Iris pigment epithelial cell (primary cell): ENCODE measurements at regions not wholly inside any gene's neighbourhood (a gene's known extent, or its start where the extent isn't known, plus 50 kb on each side); places are given as distances from the start of the nearest gene placed in this dataset.
"Not testable (repeated sequence)": the region's sequence is repeated elsewhere in the genome, so short reads cannot be mapped to it uniquely, and the experiment has no call there.

Experiments used
- DNase-seq: peaks from one replicate; pipeline ENCODE4 v3.0.0-alpha.2; 2011; ENCODE audit warnings: low read depth

DNA sequence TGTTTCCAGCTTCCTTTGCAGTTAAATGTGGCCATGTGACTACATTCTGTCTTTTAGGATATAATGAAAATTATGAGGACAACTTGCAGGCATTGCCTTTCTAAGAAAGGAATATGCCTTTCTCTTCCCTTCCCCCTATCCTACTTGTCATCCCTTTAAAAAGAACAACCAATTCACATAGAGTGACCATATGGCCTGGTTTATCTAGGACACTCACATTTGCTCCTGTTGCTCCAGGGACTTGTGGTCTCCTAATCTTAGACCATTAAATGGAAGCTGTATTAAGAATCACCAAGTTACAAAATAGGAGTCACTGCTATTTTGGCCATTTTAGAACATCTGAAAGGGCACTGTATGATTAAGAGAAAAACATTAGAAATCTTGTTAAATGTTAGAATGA lies 520.3 kb downstream of the DTWD2 start:
- DNase-seq = no peak

GRCh38 chr5:118467103-118467502 lies 521.2 kb downstream of the DTWD2 start:
- DNase-seq = no peak

GRCh38 chr5:118466418-118466817 lies 521.9 kb downstream of the DTWD2 start:
- DNase-seq = no peak

DNA sequence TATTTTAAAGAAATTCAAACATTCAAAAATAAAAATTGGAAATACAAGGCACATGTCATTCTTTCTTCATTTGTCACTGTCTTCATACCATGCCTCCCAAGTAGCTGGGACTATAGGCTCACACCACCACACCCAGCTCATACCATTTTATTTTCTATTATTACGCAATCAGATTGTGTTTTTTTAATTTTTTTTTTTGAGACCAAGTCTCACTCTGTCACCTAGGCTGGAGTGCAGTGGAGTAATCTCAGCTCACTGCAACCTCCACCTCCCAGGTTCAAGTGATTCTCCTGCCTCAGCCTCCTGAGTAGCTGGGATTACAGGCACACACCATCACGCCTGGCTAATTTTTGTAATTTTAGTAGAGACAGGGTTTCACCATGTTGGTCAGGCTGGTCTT lies 526.1 kb downstream of the DTWD2 start:
- not testable (repeated sequence) for DNase-seq

- no peak for DNase-seq
These were observed 526.9 kb downstream of the DTWD2 start for GRCh38 chr5:118461436-118461835.

GRCh38 chr5:118459490-118459889 lies 528.9 kb downstream of the DTWD2 start:
- no peak for DNase-seq

DNA sequence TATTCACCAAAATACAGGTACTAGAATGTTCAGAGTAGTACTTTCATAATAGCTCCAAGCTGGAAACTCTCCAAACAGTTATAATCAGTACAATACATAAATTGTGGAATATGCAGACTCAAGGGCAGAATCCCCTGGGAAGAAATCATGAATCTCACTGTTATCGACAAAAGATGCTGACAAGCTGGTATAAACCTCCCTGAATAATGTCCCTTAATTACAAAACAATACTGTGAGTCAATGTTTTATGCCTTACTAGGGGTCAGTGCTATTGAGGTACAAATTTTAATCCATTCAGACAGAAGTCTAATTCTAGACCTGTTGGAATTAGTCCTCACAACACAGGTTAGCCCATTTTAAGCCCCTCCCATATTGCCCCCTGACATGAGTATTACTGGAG lies 532.3 kb downstream of the DTWD2 start:
- no peak for DNase-seq

DNA sequence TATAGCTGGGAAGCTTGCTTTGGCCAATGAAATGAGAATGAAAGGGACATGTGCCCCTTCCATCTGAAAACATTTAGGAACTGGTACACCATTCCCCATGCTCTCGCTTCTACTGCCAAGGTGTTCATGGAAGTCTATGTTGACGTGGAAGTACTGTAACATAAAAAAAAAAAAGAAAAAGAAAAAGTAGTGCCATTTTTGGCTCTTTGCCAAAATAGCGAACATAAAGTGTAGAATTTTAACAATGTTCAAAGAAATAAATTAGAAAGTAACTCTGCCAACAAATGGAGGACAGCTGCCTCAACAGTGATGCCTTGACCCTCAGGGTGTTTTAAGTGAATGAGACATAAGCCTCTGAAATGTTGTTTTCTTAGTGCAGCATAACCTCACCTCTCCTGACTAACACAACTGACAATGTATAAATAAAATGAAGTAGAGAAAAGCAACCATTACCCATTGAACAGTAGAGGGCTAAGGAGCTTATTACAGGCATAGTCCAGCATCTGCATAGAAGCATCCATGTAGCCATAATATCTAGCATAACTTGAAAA lies 536.6 kb downstream of the DTWD2 start:
- no peak for DNase-seq

DNA sequence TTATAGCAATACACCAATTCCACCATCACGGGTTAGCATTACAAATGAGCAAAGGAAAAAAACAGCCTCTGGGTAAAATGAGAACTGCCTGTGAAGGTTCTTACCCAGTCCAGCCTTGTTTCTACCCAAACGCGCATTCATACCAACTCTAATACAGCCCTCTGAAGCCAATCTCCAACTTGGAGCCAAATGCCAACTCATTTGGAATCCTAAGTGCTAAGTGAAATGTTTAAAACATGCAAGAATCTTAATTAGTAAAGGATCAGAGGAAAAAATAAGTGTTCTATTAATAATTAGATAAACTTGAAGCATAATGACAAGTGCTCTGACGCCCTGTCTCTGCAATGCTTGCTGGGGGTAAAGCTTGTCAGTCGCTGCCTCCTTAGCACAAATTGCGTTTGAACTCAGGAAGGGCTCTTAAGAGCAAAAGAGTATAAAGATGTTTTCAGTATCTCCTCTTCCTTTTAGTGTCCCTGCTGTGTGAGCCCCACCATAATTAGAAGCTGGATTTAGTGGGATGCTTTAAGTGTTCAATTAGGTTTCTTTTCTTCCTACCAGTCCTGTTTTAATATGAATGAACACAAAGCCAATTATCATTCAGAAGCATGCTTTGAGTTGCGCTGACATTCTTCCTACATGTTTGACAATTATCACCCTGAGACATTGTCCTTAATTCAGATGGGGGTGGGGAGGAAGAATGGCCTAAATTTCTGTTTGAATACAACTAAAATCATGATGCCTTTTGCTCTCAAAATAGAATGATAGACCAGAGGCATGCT lies 537.6 kb downstream of the DTWD2 start:
- no peak for DNase-seq

DNA sequence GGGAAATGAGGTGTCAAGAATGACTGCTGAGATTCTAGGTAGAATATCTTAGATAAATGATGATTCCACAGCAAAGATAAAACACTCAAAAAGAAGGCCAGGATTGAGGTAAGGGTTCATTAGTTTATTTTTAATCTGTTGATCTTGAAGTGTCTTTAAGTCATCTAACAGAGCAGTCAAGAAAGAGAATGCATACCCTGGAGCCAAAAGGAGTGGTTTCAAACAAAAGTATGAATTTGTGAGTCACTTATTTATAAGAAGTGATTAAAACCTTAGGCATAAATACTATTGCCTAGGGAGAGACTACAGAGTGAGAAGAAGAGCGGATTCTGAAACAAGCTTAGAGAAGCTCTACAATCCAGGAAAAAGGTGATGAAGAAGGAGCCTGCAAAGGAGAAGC lies 541.0 kb downstream of the DTWD2 start:
- no peak for DNase-seq

GRCh38 chr5:118441956-118442355 lies 546.4 kb downstream of the DTWD2 start:
- no peak for DNase-seq

- no peak for DNase-seq
These were observed 547.3 kb downstream of the DTWD2 start for GRCh38 chr5:118441034-118441433.

DNA sequence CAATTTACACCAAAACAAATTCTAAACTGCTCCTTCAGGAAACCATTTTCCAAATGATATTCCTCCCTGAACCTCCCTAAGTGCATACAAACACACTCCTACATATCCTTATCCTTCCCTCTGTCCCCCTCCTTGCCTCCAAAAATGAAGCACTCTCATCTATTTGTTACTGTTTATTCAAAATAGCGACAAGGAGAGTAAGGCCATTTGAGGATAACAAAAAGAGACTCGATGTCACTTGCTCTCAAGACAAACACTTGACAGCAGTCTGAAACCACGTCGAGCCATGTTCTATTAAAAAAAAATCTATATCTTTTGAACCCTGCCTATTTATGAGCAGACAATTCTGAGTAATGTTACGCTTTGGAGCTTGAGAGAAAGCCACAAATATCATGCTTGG lies 547.9 kb downstream of the DTWD2 start:
- no peak for DNase-seq

- no peak for DNase-seq
These were observed 548.5 kb downstream of the DTWD2 start for GRCh38 chr5:118439831-118440230.

DNA sequence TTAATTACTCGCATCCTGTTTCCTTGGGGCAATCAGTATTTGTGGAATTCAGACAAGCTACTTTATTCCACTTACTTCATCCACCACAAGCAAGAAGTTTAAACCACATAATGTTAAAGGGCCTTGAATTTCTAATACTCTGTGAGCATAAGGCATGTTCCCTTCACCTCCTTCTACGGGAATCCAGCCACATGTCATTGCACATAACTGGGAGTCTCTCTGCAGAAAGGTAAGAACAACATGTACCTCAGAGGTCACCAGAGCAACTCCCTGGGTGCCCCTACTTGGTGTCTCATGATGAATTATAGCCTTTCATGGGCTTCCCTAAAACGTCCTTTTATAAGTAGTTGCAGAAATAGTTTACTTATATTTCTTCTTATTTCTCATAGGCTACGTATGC lies 553.2 kb downstream of the DTWD2 start:
- DNase-seq = no peak

- DNase-seq = no peak
These were observed 553.8 kb downstream of the DTWD2 start for GRCh38 chr5:118434522-118434921.

- no peak for DNase-seq
These were observed 558.3 kb downstream of the DTWD2 start for GRCh38 chr5:118430076-118430475.

GRCh38 chr5:118407958-118408357 lies 580.4 kb downstream of the DTWD2 start:
- DNase-seq = no peak

DNA sequence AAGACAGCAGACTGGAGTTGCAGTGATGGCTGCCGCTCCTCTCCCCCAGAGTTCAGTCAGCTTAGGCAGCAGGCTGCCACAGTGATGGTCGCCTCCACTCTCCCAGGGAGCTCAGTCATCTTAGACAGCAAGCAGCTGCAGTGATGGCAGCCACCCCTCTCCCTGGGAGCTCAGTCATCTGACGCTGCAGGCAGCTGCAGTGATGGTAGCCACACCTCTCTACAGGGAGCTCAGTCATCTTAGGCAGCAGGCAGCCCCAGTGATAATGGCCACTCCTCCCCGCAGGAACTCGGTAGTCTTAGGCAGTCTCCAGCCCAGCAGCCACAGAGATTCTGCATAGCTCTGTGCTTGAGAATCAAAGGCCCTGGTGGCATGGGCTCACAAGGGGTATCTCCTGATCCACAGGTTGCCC lies 582.7 kb downstream of the DTWD2 start:
- DNase-seq = no peak

DNA sequence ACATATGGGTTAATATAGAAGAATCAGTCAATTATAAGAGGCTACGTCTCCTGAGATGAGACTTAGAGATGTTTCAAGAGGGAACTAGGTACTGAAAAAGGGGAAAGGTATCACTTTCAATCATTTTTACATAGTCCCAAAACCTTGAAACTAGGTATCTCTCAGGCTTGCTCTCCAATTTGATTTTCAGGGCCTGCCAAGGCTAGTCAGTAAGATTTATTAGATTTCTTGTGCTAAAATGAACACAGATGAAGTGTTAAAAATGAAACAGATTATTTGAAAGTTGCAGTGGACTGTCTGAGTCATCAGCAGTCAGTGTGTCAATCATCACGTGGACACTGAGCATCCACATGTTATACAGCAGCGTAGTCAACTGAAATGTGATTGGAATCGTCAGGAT lies 591.1 kb downstream of the DTWD2 start:
- no peak for DNase-seq

GRCh38 chr5:118392491-118392890 lies 595.9 kb downstream of the DTWD2 start:
- no peak for DNase-seq

DNA sequence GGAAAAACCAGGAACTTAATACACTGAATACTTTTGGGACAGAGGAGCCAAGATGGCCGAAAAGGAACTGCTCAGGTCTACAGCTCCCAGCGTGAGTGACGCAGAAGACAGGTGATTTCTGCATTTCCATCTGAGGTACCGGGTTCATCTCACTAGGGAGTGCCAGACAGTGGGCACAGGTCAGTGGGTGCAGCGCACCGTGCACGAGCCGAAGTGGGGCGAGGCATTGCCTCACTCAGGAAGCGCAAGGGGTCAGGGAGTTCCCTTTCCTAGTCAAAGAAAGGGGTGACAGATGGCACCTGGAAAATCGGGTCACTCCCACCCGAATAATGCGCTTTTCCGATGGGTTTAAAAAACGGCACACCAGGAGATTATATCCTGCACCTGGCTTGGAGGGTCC lies 605.4 kb downstream of the DTWD2 start:
- DNase-seq = not testable (repeated sequence)

DNA sequence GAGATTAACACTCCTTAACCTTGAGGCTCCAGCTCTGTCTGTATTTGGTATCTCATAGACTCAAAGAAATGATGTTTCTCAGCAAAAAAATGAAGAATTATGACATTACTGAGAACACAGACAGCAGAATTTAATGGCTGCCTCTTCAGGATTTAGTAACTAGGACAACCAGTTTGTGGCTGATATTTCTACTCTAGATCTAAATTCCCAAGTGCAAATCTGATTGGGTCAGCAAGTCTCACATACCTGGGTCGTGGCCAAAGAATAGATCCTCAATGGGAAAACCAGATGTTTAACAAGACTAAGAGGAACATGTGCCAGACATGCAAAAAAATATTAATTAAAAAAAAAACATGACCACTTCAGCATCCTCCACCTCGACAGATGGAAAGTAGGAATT lies 608.9 kb downstream of the DTWD2 start:
- no peak for DNase-seq

DNA sequence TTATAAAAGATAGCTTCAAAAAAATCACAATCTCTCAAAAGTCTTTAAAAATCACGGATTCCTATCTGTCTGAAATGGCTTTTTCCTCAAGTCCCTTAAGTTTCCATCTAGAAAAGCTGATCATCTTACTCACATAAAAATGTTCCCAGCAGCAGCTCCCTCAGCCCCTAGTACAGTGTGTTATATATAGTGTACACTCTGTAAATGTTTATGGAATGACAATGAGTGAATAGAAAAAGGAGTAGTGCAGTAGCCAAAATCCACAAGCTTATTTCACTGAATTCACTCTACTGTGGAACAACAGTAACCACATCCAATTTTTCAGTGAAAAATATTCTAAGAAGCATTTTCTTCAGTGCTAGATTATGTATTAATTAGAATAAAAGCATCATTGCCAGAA lies 609.4 kb downstream of the DTWD2 start:
- DNase-seq = no peak
